Adrenal gland (tissue), 9 donors: ENCODE measurements at regions not wholly inside any gene's neighbourhood (a gene's known extent, or its start where the extent isn't known, plus 50 kb on each side); places are given as distances from the start of the nearest gene placed in this dataset.

Experiments used
- DNase-seq, 7 donors: peaks; one replicate each; pipeline ENCODE4 v3.0.0-alpha.2; 2019 to 2020
- H3K27ac ChIP-seq, 5 donors: fragments of 200-600 bp; sonication (generic) in 4 of 5; 1 replicate in 3 of 5; 2 replicates in 2 of 5; pipeline versions ENCODE4 v1.5.1 to v1.8.0; 2016 to 2020; ENCODE audit warnings: mild to moderate bottlenecking in 1 of 5
- H3K27me3 ChIP-seq: fragments of 200-600 bp; 2 replicates; pipeline ENCODE4 v1.8.0; 2021
- H3K36me3 ChIP-seq, 2 donors: fragments of 200-600 bp; replicated peaks in 1 of 2; 1 replicate in 1 of 2; 2 replicates in 1 of 2; pipeline versions ENCODE4 v1.5.1 to v1.8.0; 2018 to 2022
- H3K4me1 ChIP-seq, 2 donors: fragments of 200-600 bp; replicated peaks in 1 of 2; 1 replicate in 1 of 2; 2 replicates in 1 of 2; pipeline versions ENCODE4 v1.5.1 to v1.8.0; 2018 to 2021
- H3K4me3 ChIP-seq, 4 donors: fragments of 200-600 bp; sonication (generic) in 3 of 4; one replicate each; pipeline ENCODE4 v1.5.1; 2016 to 2018
- H3K9me3 ChIP-seq, 3 donors: fragments of 200-600 bp; sonication (generic) in 1 of 3; replicated peaks in 1 of 3; 1 replicate in 2 of 3; 2 replicates in 1 of 3; pipeline versions ENCODE4 v1.5.1 to v1.8.0; 2016 to 2021
- POLR2A ChIP-seq, 2 donors: fragments of 450-650 bp; IDR thresholded peaks; one replicate each; pipeline ENCODE4 v1.6.1; 2017; ENCODE audit warnings: antibody characterized with exemption in 2 of 2, mild to moderate bottlenecking in 2 of 2, moderate library complexity in 1 of 2
- WGBS, 4 donors: extraction: QIAGEN DNeasy Blood & Tissue Kit in 2 of 4; methylation state at CpG; one replicate each; pipeline versions ENCODE4 v1.1.5 to v1.1.7; 2013 to 2017; 5-methylcytosine and 5-hydroxymethylcytosine counted together
- intact Hi-C, 2 donors: fragments of 100-400 bp; cut with DNase I; formaldehyde crosslinking; loops; one replicate each; pipeline versions ENCODE4 v1.14.1 to v1.15.0; 2022 to 2023
- TF ChIP-seq, protein P1 (sequence below), 6 experiments: fragments of 450-650 bp in 4 of 6; fragments of 200-600 bp in 2 of 6; sonication (generic) in 1 of 6; IDR thresholded peaks; 1 replicate in 5 of 6; 2 replicates in 1 of 6; pipeline versions ENCODE4 v1.5.1 to v1.8.0; 2016 to 2021; ENCODE audit warnings: antibody characterized with exemption in 6 of 6, mild to moderate bottlenecking in 2 of 6, moderate library complexity in 1 of 6
- donor health status: healthy with polysubstance abuse.
- donor health status: Bipolar disorder and iron deficiency.
- donor health status: DM: yes; HTN: yes; CAD: no.
- donor health status: DM: no; HTN: no; CAD: no.
- donor health status: DM: no; HTN: no; CAD: no.

DNA sequence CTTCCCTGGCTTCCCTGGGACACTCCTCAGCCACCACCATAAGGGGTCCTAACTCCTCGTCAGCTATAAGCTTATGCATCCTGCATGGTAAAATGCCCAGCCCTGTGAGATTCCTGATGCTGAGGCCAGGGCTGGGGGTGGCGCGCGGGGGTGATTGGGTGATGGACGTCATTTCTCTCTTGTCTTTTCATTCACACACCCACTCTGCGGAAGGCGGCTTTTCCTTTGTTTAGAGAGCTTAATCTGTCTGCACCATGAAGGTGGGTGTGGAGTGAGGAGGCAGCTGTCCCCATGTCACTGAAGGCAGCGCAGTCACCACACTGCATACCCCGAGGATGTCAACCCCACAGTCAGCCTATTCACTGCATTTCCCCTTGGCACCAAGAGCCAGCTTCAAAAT is 110.0 kb upstream of the NSMCE3 start:
- Histone ChIP-seq H3K27ac (no peak overlapping the region), H3K4me3 (no peak overlapping the region), H3K36me3 (no peaks in the 10 kb centered on the region), H3K9me3 (no peaks in the 10 kb centered on the region), H3K27me3 (no peaks in the 10 kb centered on the region), H3K4me1 (no peaks in the 10 kb centered on the region)
- intact Hi-C loops = no loop called here
- DNase-seq = no peak
- WGBS, 4 donors = 74 to 86% (median 83%) methylated on average over 9 of the region's 9 CpGs
- TF ChIP-seq POLR2A (IDR thresholded peaks at IDR 0.05) = no peak
- TF ChIP-seq, protein P1, sequence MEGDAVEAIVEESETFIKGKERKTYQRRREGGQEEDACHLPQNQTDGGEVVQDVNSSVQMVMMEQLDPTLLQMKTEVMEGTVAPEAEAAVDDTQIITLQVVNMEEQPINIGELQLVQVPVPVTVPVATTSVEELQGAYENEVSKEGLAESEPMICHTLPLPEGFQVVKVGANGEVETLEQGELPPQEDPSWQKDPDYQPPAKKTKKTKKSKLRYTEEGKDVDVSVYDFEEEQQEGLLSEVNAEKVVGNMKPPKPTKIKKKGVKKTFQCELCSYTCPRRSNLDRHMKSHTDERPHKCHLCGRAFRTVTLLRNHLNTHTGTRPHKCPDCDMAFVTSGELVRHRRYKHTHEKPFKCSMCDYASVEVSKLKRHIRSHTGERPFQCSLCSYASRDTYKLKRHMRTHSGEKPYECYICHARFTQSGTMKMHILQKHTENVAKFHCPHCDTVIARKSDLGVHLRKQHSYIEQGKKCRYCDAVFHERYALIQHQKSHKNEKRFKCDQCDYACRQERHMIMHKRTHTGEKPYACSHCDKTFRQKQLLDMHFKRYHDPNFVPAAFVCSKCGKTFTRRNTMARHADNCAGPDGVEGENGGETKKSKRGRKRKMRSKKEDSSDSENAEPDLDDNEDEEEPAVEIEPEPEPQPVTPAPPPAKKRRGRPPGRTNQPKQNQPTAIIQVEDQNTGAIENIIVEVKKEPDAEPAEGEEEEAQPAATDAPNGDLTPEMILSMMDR (IDR thresholded peaks at IDR 0.05) = no peak

DNA sequence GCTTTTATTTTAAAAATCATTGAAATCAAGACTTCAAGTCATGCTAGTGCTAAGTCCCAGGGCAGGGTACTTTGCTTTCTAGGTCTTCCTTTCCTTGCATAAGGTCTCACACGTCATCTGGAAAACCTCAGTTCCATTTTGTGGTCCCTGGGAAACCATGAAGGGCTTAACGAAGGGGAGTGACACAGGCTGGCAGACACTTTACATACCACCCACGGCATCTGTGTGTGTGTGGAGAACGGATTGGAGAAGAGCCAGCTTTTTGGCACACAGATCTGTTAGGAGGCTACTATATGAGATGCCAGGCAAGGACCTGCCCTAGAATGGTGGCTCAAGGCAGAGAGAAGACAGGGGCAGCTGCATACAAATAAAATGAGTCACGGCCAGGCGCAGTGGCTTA is 107.5 kb upstream of the NSMCE3 start:
- H3K36me3 ChIP-seq = no peaks in the 10 kb centered on the region
- H3K27me3 ChIP-seq = no peaks in the 10 kb centered on the region
- no peaks in the 10 kb centered on the region for H3K4me1 ChIP-seq
- DNase-seq = no peak
- no peak overlapping the region for H3K27ac ChIP-seq
- WGBS, 4 donors = 80 to 88% (median 82%) methylated on average over 6 of the region's 6 CpGs
- TF ChIP-seq, protein P1 (IDR thresholded peaks at IDR 0.05) = no peak
- no peak for TF ChIP-seq POLR2A (IDR thresholded peaks at IDR 0.05)
- intact Hi-C loops = no loop called here
- no peak overlapping the region for H3K4me3 ChIP-seq
- H3K9me3 ChIP-seq = no peaks in the 10 kb centered on the region

DNA sequence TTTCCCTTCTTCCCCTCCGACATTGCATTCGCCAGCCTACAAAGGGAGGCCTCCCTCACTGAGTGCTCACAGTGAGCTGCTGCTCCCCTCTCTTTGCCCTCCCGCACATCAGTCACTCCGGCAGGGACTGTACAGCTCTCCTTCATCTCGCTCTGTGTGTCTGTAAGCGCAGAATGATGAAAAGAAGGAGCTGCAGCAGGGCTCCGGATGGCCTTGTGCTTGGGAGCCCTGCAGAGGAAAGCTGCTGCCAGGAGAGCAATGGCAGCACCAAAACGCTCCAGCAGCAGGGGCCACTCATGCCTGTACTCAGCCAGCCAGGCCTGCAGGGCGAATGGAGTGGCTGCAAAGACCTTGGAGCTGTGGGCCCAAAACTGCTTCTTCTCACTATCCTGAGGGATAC is 107.0 kb upstream of the NSMCE3 start:
- H3K4me3 ChIP-seq = no peak overlapping the region
- no peaks in the 10 kb centered on the region for H3K9me3 ChIP-seq
- no peak overlapping the region for H3K27ac ChIP-seq
- 26 to 47% (median 42%) methylated on average over 8 to 9 of the region's 9 CpGs for WGBS, 4 donors
- no peaks in the 10 kb centered on the region for H3K4me1 ChIP-seq
- intact Hi-C loops = no loop called here
- no peak for DNase-seq
- no peak for TF ChIP-seq POLR2A (IDR thresholded peaks at IDR 0.05)
- TF ChIP-seq, protein P1 (IDR thresholded peaks at IDR 0.05) = no peak
- no peaks in the 10 kb centered on the region for H3K27me3 ChIP-seq
- no peaks in the 10 kb centered on the region for H3K36me3 ChIP-seq

DNA sequence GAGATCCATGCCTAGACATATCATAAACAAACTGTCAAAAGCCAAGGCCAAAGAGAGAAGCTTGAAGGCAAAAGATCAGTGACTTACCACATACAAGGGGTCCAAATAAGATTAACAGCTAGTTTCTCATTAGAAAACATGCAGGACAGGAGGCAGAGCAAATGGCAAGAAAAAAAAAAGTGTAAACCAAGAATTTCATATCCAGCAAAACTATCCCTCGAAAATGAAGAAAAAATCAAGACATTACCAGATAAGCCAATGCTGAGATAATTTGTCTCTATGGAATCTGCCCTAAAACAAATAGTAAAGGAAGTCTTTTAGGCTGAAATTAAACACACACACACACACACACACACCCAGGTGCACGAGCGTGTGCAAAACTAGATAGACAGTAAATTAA is 99.6 kb upstream of the NSMCE3 start:
- WGBS, 4 donors = 88 to 94% (median 92%) methylated on average over 3 of the region's 3 CpGs
- intact Hi-C loops = no loop called here

More for the DNA sequence above, 99.6 kb upstream of the NSMCE3 start:
- no peak for TF ChIP-seq POLR2A (IDR thresholded peaks at IDR 0.05)
- TF ChIP-seq, protein P1 (IDR thresholded peaks at IDR 0.05) = no peak
- Histone ChIP-seq H3K36me3 (no peaks in the 10 kb centered on the region), H3K4me3 (no peak overlapping the region), H3K9me3 (peaks cover 0 to 14% (median 0%) of the 10 kb centered on the region in 3 donors), H3K4me1 (no peaks in the 10 kb centered on the region), H3K27ac (no peak overlapping the region), H3K27me3 (no peaks in the 10 kb centered on the region)
- no peak for DNase-seq
